GM21723 (cell line): ENCODE measurements at regions not wholly inside any gene's neighbourhood (a gene's known extent, or its start where the extent isn't known, plus 50 kb on each side); places are given as distances from the start of the nearest gene placed in this dataset.

ENCODE experiments used
- ATAC-seq: cut with Tn5 transposase; IDR thresholded peaks from one replicate; pipeline ENCODE4 v1.9.1; 2021; ENCODE audit warnings: mild to moderate bottlenecking, moderate library complexity; ENCODE audit not compliant: unreplicated experiment

- ATAC-seq: no peak
These were observed 510.3 kb downstream of the NPHP4 start for GRCh38 chr1:5481889-5482288.

GRCh38 chr1:5480906-5481305, 511.3 kb downstream of the NPHP4 start:
- no peak for ATAC-seq

DNA sequence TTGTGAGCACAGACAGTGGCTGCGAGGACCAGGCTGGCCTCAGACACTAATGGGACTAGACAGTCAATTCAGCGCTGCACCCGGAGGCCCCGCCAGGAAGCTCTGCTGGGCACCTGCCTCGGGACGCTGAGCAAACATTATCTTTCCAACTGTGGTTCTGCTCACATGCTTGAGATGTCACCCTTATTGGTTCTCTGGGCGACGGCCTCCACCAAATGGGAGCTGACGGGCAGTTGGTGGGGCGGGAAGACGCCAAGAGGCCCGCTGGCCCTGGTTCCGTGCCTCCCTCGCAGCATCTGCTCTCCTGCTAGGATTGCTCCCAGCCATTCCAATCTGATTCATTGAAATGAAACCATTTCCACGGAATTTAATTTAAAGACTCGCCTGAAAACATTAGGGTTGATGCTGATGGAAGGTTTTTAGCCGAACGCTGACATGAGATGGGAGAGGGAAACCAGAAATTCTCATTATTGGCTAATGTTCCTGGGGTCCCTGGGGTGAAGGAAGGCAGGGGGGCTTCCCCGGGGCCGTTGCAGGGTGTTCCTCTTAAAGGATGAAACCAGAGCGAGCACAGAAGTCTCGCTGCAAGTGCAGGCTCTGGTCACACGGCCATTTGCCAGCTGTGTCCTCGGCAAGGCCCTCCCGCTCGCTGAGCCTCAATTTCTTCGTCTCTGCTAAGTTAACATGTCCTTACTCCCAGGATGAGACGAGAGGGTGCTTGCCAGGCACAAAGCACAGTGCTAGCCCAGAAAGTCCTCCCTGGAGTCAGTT, 512.2 kb downstream of the NPHP4 start:
- ATAC-seq: no peak

- ATAC-seq: no peak
These were observed 513.3 kb downstream of the NPHP4 start for GRCh38 chr1:5478961-5479360.

GRCh38 chr1:5478156-5478695, 514.0 kb downstream of the NPHP4 start:
- no peak for ATAC-seq

DNA sequence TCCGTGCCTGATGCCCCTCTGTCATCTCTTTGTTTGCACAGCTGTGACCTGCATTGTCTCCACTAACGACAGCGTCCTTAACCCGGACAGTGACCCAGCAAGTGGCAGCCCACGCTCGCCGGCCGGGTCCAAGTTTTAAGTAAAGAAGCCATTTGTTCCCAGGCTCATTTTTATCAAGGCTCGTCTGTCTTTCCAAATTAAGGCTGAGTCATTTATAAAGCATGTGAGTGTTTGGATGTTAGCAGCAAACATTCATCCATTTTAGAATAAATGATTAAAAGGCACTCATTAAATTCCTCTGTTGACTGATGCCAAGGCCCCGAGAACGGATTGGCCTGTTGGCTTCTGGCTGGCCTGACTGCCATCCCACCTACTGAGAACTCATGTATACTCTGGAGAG, 514.5 kb downstream of the NPHP4 start:
- no peak for ATAC-seq

GRCh38 chr1:5475572-5475971, 516.7 kb downstream of the NPHP4 start:
- no peak for ATAC-seq

DNA sequence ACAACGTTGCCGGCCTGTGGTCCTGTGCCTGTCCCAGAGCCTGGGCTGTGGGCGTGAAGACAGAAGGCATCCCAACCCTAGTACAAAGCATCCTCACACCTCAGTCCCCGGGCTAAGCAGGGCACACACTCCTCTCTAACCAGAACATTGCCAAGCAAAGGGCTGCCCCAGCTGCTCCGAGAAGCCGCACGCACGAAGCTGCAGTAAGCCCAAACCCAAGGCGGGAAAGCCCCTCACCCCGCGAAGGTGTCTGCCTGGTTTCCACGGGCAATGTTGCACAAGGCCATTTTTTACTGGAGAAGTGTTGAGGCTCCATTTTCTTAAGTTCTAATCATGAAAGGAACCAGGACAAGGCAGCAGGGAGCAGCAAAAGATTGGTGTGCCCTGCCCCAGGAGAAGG, 519.0 kb downstream of the NPHP4 start:
- no peak for ATAC-seq

DNA sequence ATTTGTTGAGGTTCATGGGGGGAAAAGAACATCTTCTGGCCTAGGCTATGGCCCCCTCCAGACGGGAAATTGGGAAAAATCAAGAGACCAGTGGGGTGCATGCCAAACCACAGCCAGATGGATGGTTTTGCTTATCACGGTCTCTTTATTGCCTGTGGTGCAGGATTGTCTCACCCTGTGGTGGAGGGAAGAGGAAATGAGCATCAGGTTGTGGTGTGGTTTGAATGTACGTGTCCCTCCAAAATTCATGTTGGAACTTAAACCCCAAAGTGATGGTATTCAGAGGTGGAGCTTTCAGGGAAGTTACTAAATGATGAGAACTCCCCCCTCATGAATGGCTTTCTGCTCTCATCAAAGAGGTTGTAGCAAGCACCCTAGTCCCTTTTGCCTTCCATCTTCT, 525.7 kb downstream of the NPHP4 start:
- no peak for ATAC-seq

- no peak for ATAC-seq
These were observed 526.9 kb downstream of the NPHP4 start for GRCh38 chr1:5465281-5465711.

DNA sequence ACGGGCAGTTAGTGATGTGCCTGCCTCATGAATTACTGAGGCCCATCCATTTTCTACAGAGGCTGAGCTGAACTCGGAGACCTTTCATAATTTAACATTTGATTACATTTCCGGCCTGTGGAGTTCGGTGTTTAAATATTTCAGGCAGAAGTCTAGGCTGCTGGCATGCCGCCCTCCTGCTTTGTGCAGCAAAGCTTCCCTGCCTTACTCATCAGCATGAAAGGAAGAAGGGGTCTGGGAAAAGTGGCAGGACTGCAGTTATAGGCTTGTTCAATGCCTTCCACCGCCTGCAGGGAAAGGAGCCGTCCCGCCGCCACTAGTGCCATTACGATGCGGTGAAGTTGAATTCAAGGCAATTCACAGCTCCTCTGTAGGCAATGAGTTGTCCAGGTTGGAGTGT, 527.9 kb downstream of the NPHP4 start:
- ATAC-seq: no peak

GRCh38 chr1:5460974-5461373, 531.3 kb downstream of the NPHP4 start:
- no peak for ATAC-seq

DNA sequence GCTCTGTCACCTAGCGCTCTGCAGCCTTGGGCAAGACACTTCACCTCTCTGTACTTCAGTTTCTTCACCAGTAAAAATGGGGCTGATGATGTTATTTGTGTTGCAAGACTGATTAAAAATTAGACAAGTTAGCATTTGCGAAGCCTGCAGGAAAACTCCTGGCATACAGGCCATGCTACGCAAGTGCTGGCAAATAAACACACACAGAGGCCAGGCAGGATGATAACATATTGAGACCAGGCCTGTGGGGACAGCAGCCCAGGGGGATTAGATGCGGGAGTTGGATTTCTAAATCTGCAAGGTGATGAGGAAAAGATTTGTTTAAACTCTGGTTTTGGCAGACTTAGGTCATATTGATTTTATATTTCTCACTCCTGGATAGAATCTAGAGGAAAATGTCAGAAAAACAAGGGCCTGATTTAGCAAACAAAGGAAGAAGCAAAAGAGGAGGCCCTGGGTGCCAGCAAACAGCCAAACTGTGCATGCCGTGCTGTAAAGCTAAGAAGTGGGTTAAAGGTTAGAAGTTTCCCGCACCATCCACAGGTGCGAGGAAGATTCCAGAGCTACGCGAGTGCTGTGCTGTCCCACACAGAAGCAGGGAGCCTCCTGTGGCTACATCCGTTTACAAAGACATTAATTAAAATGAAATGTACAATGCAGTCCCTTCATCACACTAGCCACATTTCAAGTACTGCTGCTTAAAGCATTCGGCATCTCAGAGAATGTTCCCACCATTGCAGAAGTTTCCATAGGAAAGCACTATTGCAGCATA, 532.2 kb downstream of the NPHP4 start:
- ATAC-seq: no peak

- ATAC-seq: no peak
These were observed 534.0 kb downstream of the NPHP4 start for GRCh38 chr1:5458248-5458647.

GRCh38 chr1:5456090-5456811, 536.0 kb downstream of the NPHP4 start:
- ATAC-seq: no peak

- ATAC-seq: no peak
These were observed 536.6 kb downstream of the NPHP4 start for GRCh38 chr1:5455651-5456050.

DNA sequence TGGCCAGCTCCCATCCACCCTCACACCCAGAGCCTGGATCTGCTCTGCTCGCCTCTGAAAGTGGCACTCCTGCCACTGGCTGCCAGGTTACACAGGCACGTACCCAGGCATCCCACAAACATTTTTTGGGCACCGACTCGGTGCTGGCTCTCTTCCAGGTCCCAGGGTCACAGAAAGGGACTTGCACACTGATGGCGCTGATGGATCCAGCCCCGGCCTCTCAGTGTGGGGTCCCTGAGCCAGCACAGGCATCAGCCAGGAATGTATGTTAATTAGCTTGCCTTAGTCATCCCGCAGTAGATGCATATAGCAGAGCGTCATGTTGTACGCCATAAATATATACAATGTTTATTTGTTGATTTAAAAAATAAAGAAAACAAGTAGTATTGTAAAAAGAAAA, 537.2 kb downstream of the NPHP4 start:
- ATAC-seq: no peak

DNA sequence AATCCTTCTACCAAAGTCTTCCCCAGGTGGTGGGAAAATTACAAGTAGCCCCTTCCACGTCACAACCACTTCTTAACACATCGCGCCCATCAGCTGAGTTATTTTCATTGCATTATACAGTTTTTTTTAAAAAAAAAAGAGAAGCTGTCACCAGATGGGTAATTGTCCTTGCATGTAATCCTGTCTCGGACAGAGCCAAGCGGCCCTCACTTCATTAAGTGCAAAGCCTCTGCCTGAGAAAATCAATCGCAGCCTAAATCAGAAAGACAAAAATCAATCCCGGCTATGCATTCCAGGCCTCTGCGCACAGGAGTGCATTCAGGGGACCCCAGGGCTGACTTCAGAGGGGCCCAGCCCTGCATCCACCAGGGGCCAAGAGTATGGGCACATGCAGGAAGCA, 538.9 kb downstream of the NPHP4 start:
- ATAC-seq: no peak

- no peak for ATAC-seq
These were observed 540.6 kb downstream of the NPHP4 start for GRCh38 chr1:5451671-5452070.

DNA sequence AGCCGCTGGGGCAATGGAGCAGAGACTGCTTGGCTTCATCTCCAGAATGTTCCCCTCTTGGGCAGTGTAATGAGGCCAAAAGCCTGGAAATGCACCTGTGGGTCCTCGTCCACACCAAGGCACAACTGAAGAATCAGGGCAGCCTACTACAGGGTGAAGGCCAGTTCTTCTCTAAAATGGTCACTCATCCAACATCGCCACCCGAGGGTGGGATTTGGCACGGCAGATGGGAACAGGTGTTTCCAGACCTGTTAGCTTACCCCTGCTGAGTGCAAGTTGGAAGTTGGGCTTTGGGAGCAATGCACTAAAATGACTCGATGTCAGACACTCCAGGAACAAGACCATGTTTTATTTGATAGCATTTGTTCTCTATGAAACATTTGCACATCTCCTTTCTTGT, 543.7 kb downstream of the NPHP4 start:
- no peak for ATAC-seq

DNA sequence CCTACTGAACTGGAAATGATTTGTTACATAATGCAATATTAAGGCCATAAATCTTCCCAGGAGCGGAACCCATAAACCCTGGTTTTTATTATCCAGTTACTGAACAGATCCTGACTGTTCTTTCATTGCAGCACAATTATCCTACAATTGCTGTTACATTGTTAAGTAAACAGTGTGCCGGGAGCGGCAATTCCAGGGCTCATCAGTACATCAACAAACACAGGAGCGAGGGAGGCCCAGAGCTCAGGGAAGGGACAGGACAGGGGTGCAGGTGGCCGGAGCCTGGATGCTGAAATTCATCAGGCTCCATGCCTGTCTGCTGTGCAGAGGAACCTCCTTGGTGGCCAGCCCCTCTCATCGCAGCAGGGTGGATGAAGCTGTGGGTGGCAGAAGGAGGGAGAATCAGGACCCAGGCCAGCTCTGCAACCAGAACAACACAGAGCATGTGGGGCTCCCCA, 544.7 kb downstream of the NPHP4 start:
- ATAC-seq: no peak
